HG03354 (cell line): ENCODE measurements at regions not wholly inside any gene's neighbourhood (a gene's known extent, or its start where the extent isn't known, plus 50 kb on each side); places are given as distances from the start of the nearest gene placed in this dataset.

ENCODE experiments used
- ATAC-seq: cut with Tn5 transposase; IDR thresholded peaks from one replicate; pipeline ENCODE4 v1.9.1; 2021; ENCODE audit warnings: mild to moderate bottlenecking; ENCODE audit not compliant: unreplicated experiment, poor library complexity, severe bottlenecking

DNA sequence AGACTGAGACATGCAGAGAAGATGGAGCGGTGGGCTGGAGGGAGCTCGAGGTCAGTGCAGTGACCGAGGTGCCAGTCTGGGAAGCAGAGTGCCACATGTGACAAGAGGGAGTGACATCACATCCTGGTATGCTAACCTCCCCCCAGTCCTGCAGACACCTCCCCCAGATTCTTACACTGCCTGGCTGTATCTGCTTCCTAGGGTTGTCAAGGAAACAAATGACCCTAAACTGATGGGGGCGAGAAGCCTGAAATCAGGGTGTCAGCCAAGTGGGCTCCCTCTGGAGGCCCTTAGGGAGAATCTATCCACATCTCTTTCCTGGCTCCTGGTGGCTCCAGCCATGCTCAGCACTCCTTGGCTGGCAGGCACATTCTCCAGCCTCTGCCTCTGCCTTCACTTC, 316.1 kb upstream of the ZMIZ1 start:
- ATAC-seq: no peak

DNA sequence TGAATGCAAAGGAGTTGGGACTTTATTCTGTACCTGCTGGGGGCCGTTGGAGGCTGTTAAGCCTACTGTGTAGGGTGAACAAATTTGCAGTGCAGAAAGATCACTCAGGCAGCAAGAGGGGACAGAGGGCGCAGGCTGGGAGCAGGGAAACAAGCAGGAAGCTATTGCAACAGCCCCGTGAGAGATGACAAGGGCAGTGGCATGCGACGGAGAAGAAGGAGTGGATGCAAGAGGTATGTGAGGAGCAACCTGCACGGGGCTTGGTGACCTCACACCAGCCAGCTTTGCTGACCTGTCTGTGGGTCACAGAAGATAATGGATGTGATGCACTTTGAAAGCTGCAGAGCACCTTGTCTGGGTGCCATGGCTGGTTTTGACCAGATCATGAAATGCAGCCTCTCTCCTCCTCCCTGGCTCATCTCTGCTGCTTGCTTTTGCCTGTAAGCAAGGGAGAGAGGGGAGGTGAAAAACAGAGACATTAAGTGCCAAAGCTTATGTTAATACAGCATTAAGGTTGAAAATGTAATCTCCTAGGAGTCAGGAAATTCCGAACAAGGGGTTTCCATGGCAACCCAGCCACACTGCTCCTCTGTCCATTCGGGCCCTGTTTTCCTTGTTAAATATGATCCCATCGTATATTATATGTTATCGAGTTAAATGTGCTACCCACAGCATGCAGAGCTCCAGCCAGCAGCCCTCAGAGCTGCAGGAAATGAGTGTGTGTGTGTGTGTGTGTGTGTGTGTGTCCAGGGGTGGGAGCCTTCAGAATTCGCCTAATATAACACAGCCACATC, 314.3 kb upstream of the ZMIZ1 start:
- no peak for ATAC-seq

DNA sequence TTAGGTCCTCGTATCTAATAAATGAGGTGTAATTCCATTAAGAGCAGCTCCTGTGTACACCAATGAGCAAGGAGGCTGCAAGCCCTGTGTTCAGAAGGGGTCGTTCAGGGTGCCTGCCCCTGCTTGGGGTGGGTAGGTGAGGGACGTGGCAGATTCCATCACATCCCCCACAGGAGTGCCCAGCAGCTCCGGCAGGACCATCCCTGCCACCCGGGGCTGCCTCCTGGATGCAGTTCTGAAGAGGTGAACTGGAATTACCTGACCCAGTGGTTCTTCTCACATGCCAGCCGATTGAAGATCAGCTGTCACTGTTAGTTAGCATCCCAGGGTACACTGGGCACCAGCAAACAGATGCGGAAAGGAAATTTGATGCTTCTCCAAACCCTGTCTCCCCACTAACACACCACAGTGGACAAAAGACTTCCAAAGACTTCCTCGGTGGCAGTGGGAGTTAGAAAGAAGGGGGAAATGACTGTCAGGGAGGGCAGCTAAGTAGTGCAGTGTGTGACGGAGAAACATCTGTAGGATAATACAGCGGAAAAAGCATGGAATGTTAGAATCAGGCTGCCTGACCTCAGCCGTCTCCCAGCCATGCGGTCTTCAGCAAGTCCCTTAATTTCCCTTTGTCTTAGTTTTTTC, 313.6 kb upstream of the ZMIZ1 start:
- ATAC-seq: no peak

- no peak for ATAC-seq
These were observed 312.8 kb upstream of the ZMIZ1 start for GRCh38 chr10:78755877-78756455.

GRCh38 chr10:78756604-78757343, 312.0 kb upstream of the ZMIZ1 start:
- no peak for ATAC-seq

DNA sequence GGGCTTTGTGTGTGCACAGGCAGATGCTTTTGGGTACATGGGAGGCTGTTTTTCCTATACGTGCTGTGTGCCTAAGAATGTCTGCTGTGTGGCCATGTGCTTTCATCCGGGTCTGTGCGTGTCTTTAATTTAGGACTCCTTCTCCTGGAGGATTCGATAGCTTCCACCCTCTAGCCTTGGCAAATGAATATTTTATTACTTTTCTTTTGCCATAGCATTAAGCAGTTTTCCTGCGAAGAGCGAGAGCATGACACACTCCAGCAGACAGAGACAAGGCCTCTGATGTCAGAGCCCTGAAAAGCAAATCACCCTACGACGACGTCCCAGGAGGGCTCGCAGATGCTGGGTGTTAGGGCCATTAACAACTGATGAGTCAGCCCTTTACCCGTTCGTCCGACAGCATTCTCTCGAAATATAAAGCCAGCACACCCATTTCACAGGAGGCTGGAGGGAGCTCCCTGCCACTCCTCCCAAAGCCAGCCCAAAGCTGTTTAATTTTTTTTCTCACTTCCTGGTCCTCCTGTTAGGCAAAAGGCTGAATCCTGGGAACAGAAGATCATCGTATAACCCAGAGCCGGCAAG, 311.3 kb upstream of the ZMIZ1 start:
- ATAC-seq: no peak

GRCh38 chr10:78758176-78758575, 310.6 kb upstream of the ZMIZ1 start:
- no peak for ATAC-seq

- no peak for ATAC-seq
These were observed 309.2 kb upstream of the ZMIZ1 start for GRCh38 chr10:78759456-78760120.

- no peak for ATAC-seq
These were observed 308.1 kb upstream of the ZMIZ1 start for GRCh38 chr10:78760463-78761310.

- ATAC-seq: no peak
These were observed 307.4 kb upstream of the ZMIZ1 start for GRCh38 chr10:78761311-78761781.

DNA sequence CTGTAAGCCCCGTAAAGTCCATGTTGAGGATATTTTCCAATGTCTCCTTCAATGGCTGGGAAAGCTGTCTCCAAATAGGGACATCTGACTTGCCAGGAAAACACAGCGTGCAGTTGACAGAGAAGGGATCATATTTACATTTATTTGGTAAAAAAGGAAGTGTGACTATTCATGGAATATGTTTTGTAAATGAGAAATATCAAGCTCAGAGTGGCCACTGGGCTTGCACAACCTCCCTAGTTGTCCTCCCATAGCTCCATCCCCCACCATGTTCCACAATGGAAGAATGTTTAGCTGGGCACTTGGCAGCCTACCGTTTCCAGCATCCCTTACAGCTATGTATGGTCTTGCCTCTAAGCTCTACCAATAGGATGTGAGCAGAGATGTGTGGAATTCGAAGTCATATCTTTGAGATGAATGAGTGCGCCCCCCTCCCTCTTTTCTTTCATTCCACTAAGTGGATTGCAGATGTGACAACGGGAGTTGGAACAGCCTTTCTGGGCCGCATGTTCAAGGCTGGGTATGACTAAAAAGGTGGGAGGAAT, 306.6 kb upstream of the ZMIZ1 start:
- no peak for ATAC-seq

GRCh38 chr10:78763234-78763633, 305.5 kb upstream of the ZMIZ1 start:
- no peak for ATAC-seq

- ATAC-seq: no peak
These were observed 304.9 kb upstream of the ZMIZ1 start for GRCh38 chr10:78763651-78764395.

DNA sequence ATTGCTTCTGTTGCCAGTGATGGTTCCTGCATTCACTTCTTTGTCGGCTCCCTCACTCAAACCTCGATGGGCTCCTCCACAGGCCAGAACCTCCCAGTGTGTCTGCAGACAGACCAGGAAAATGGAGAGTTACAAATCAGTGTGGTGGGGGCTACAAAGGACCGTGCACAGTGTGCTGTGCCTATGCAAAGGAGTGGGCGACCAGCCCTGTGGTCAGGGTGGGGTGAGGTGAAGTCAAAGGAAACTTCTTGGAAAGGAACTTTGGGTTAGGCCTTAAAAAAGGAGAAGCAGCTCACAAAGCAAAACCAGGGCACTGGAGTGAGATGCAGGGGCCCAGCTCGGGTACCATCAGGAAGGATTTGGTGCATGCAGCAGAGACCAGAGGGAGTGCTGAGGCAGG, 304.3 kb upstream of the ZMIZ1 start:
- no peak for ATAC-seq

GRCh38 chr10:78764846-78765430, 303.8 kb upstream of the ZMIZ1 start:
- no peak for ATAC-seq

- no peak for ATAC-seq
These were observed 302.9 kb upstream of the ZMIZ1 start for GRCh38 chr10:78765726-78766335.

- ATAC-seq: no peak
These were observed 302.2 kb upstream of the ZMIZ1 start for GRCh38 chr10:78766603-78767002.
